GM12891 (cell line): ENCODE measurements at regions not wholly inside any gene's neighbourhood (a gene's known extent, or its start where the extent isn't known, plus 50 kb on each side); places are given as distances from the start of the nearest gene placed in this dataset.

ENCODE experiments used
- DNase-seq: peaks from one replicate; pipeline ENCODE4 v3.0.0; 2011; ENCODE audit warnings: low spot score; ENCODE audit not compliant: insufficient read length
- FAIRE-seq: peaks from 2 replicates; lab custom pipeline; 2011; peaks lifted over from hg19 to GRCh38; lab: Jason Lieb, UNC
- PAX5 ChIP-seq: IDR thresholded peaks from 2 replicates; pipeline ENCODE4 v1.6.1; 2011; ENCODE audit warnings: low read length, moderate library complexity, mild to moderate bottlenecking; ENCODE audit not compliant: insufficient read depth, severe bottlenecking
- POLR2A ChIP-seq: IDR thresholded peaks from 2 replicates; pipeline ENCODE4 v1.6.1; 2011; ENCODE audit warnings: low read depth, low read length, control low read depth
- POLR2AphosphoS5 ChIP-seq: IDR thresholded peaks from 2 replicates; pipeline ENCODE4 v1.6.1; 2011; ENCODE audit warnings: low read depth, low read length, control low read depth
- POU2F2 ChIP-seq: IDR thresholded peaks from 2 replicates; pipeline ENCODE4 v1.6.1; 2011; ENCODE audit warnings: low read depth, mild to moderate bottlenecking, control low read depth, low read length, moderate library complexity
- SPI1 ChIP-seq: IDR thresholded peaks from 2 replicates; pipeline ENCODE4 v1.6.1; 2011; ENCODE audit warnings: low read depth, low read length, control low read depth
- TAF1 ChIP-seq: IDR thresholded peaks from 2 replicates; pipeline ENCODE4 v1.6.1; 2011; ENCODE audit warnings: low read depth, low read length, control low read depth

GRCh38 chr2:57897920-57898319 lies 148.7 kb upstream of the VRK2 start:
- FAIRE-seq = no peak
- TF ChIP-seq SPI1 = no peak
- no peak for TF ChIP-seq POLR2A
- TF ChIP-seq PAX5 = no peak
- no peak for TF ChIP-seq TAF1
- TF ChIP-seq POLR2AphosphoS5 = no peak
- TF ChIP-seq POU2F2 = no peak
- no peak for DNase-seq

GRCh38 chr2:57899898-57900297 lies 146.7 kb upstream of the VRK2 start:
- TF ChIP-seq SPI1 (no peak), POLR2AphosphoS5 (no peak), TAF1 (no peak)
- DNase-seq (no peak), FAIRE-seq (no peak)

GRCh38 chr2:57902578-57902977 lies 144.0 kb upstream of the VRK2 start:
- TF ChIP-seq POU2F2 (no peak), PAX5 (no peak), POLR2AphosphoS5 (no peak), SPI1 (no peak), TAF1 (no peak), POLR2A (no peak)
- no peak for FAIRE-seq
- no peak for DNase-seq

- TF ChIP-seq POLR2A = no peak
- no peak for TF ChIP-seq POLR2AphosphoS5
- TF ChIP-seq SPI1 = no peak
- TF ChIP-seq PAX5 = no peak
- TF ChIP-seq POU2F2 = no peak
- TF ChIP-seq TAF1 = no peak
- FAIRE-seq (peak; percentile 86), DNase-seq (no peak)
These were observed 140.4 kb upstream of the VRK2 start for GRCh38 chr2:57906152-57906732.

GRCh38 chr2:57907411-57907810 lies 139.2 kb upstream of the VRK2 start:
- FAIRE-seq (peak; percentile 61), DNase-seq (no peak)

GRCh38 chr2:57908736-57909161 lies 137.9 kb upstream of the VRK2 start:
- TF ChIP-seq TAF1 (peak; percentile 81; the same call in 1 of the 2 replicates), SPI1 (peak; percentile 61), PAX5 (no peak)

More at GRCh38 chr2:57907411-57907810, 139.2 kb upstream of the VRK2 start:
- TF ChIP-seq PAX5 (no peak), POLR2A (no peak), TAF1 (no peak), POLR2AphosphoS5 (no peak), SPI1 (no peak), POU2F2 (no peak)

GRCh38 chr2:57918126-57918525 lies 128.5 kb upstream of the VRK2 start:
- DNase-seq (no peak), FAIRE-seq (no peak)
- TF ChIP-seq SPI1 (no peak), POU2F2 (no peak), TAF1 (no peak), PAX5 (no peak), POLR2A (no peak), POLR2AphosphoS5 (no peak)

More at GRCh38 chr2:57908736-57909161, 137.9 kb upstream of the VRK2 start:
- DNase-seq = no peak
- no peak for FAIRE-seq

- FAIRE-seq = no peak
- TF ChIP-seq POLR2AphosphoS5 (no peak), SPI1 (no peak), POLR2A (no peak), TAF1 (no peak)
- DNase-seq = no peak
These were observed 126.2 kb upstream of the VRK2 start for GRCh38 chr2:57920342-57920939.

GRCh38 chr2:57934659-57935058 lies 111.9 kb upstream of the VRK2 start:
- TF ChIP-seq POU2F2 = no peak
- no peak for TF ChIP-seq POLR2A
- TF ChIP-seq PAX5 = no peak
- TF ChIP-seq POLR2AphosphoS5 = no peak
- no peak for TF ChIP-seq TAF1
- no peak for TF ChIP-seq SPI1
- no peak for FAIRE-seq

GRCh38 chr2:57936216-57936615 lies 110.4 kb upstream of the VRK2 start:
- TF ChIP-seq POLR2AphosphoS5 = no peak
- DNase-seq = no peak
- FAIRE-seq = no peak

More at GRCh38 chr2:57934659-57935058, 111.9 kb upstream of the VRK2 start:
- DNase-seq = no peak
